HCT116 (cell line): ENCODE measurements at regions not wholly inside any gene's neighbourhood (a gene's known extent, or its start where the extent isn't known, plus 50 kb on each side); places are given as distances from the start of the nearest gene placed in this dataset.

ENCODE experiments used
- ATAC-seq: fragments of 200-7000 bp; cut with Tn5 transposase; 2 replicates; pipeline ENCODE4 v1.9.1; 2020; ENCODE audit warnings: mild to moderate bottlenecking, moderate library complexity
- BruUV-seq: library from RNA; stranded (reverse); fragments of 400-500 nt; replicated peaks from 2 replicates; lab custom pipeline; 2021; lab: Mats Ljungman, UMichigan
- CTCF ChIA-PET: fragments of 300-600 bp; sonication (Branson Sonifier 250); formaldehyde crosslinking; loops from one replicate; lab custom pipeline; 2021; ENCODE audit warnings: antibody characterized with exemption; lab: Charles Lee
- POLR2A ChIA-PET: fragments of 300-600, 350-600 bp; sonication (Branson Sonifier 250); formaldehyde crosslinking; loops from one replicate; lab custom pipeline; 2021; ENCODE audit warnings: antibody characterized with exemption; lab: Charles Lee
- RAD21 ChIA-PET, 2 experiments: fragments of 300-600 bp; sonication (Branson Sonifier 250); formaldehyde crosslinking; loops; one replicate each; lab custom pipeline; 2023; ENCODE audit warnings: low total read pairs in 2 of 2; ENCODE audit not compliant: uncharacterized antibody in 2 of 2, unreplicated experiment in 2 of 2, low non-redundant PET in 1 of 2; lab: Charles Lee
- DNase-seq: peaks from one replicate; pipeline ENCODE4 v3.0.0-alpha.2; 2010; ENCODE audit warnings: low read depth, low spot score
- H2AFZ ChIP-seq: fragments of 200-600 bp; shearing (Covaris generic), sonication (generic); 2 replicates; pipeline ENCODE4 v1.6.1; 2017; ENCODE audit warnings: low read depth, mixed run types, mixed read lengths, antibody characterized with exemption, low read length; ENCODE audit not compliant: poor library complexity, severe bottlenecking
- H3K27ac ChIP-seq: 2 replicates; pipeline ENCODE4 v1.5.1; 2012; ENCODE audit warnings: low read depth, low read length
- H3K27me3 ChIP-seq: fragments of 200-600 bp; sonication (generic); 2 replicates; pipeline ENCODE4 v1.6.1; 2016; ENCODE audit warnings: mixed run types, low read length, mixed read lengths; ENCODE audit not compliant: insufficient read depth
- H3K36me3 ChIP-seq, 2 experiments: fragments of 200-500 bp in 1 of 2; fragments of 200-600 bp in 1 of 2; sonication (Bioruptor generic) in 1 of 2; sonication (generic) in 1 of 2; 2 replicates each; pipeline versions ENCODE4 v1.5.1 to v1.6.1; 2014 to 2016; ENCODE audit warnings: low read length in 2 of 2, inconsistent platforms in 1 of 2, mixed read lengths in 1 of 2, mixed run types in 1 of 2; ENCODE audit not compliant: insufficient read depth in 2 of 2, control insufficient read depth in 1 of 2
- H3K4me1 ChIP-seq, 2 experiments: fragments of 200-600 bp in 1 of 2; sonication (generic) in 1 of 2; 2 replicates each; pipeline versions ENCODE4 v1.5.1 to v1.6.1; 2012 to 2017; ENCODE audit warnings: low read length in 2 of 2, inconsistent platforms in 1 of 2, mild to moderate bottlenecking in 1 of 2, mixed read lengths in 1 of 2, mixed run types in 1 of 2, moderate library complexity in 1 of 2; ENCODE audit not compliant: insufficient read depth in 2 of 2, control insufficient read depth in 1 of 2
- H3K4me2 ChIP-seq: fragments of 200-600 bp; sonication (generic); 2 replicates; pipeline ENCODE4 v1.6.1; 2017; ENCODE audit warnings: mixed run types, low read length, mixed read lengths
- H3K4me3 ChIP-seq, 2 experiments: fragments of 200-600 bp in 1 of 2; sonication (generic) in 1 of 2; replicated peaks in 1 of 2; 2 replicates each; pipeline ENCODE4 v1.5.1; 2011 to 2016; ENCODE audit warnings: low read length in 2 of 2, control low read depth in 1 of 2, low read depth in 1 of 2, mild to moderate bottlenecking in 1 of 2, mixed read lengths in 1 of 2, mixed run types in 1 of 2
- H3K79me2 ChIP-seq: fragments of 200-600 bp; sonication (generic); 2 replicates; pipeline ENCODE4 v1.6.1; 2017; ENCODE audit warnings: mild to moderate bottlenecking, mixed run types, low read length, moderate library complexity, mixed read lengths; ENCODE audit not compliant: insufficient read depth
- H3K9ac ChIP-seq: fragments of 200-600 bp; sonication (generic); 2 replicates; pipeline ENCODE4 v1.6.1; 2016; ENCODE audit warnings: low read length, mixed read lengths
- H3K9me2 ChIP-seq: fragments of 200-600 bp; sonication (generic), shearing (Covaris generic); 2 replicates; pipeline ENCODE4 v1.6.1; 2017; ENCODE audit warnings: mixed run types, mild to moderate bottlenecking, moderate library complexity; ENCODE audit not compliant: insufficient read depth
- H3K9me3 ChIP-seq, 2 experiments: fragments of 200-500 bp in 1 of 2; fragments of 200-600 bp in 1 of 2; sonication (Bioruptor generic) in 1 of 2; sonication (generic) in 1 of 2; 2 replicates each; pipeline ENCODE4 v1.6.1; 2014 to 2017; ENCODE audit warnings: low read length in 2 of 2, mixed read lengths in 2 of 2, inconsistent platforms in 1 of 2, low read depth in 1 of 2, mild to moderate bottlenecking in 1 of 2, mixed run types in 1 of 2, moderate library complexity in 1 of 2; ENCODE audit not compliant: control insufficient read depth in 1 of 2, insufficient read depth in 1 of 2
- H4K20me1 ChIP-seq: fragments of 200-600 bp; sonication (generic), shearing (Covaris generic); 2 replicates; pipeline ENCODE4 v1.6.1; 2017; ENCODE audit warnings: mixed run types, mild to moderate bottlenecking, moderate library complexity; ENCODE audit not compliant: insufficient read depth
- CTCF ChIP-seq, 3 experiments: fragments of 200-600 bp in 1 of 3; sonication (generic) in 1 of 3; IDR thresholded peaks in 2 of 3; conservative IDR thresholded peaks in 1 of 3; 2 replicates each; pipeline ENCODE4 v1.5.1; 2012 to 2017; ENCODE audit warnings: low read depth in 2 of 3, low read length in 2 of 3, antibody characterized with exemption in 1 of 3, borderline replicate concordance in 1 of 3, control low read depth in 1 of 3, mild to moderate bottlenecking in 1 of 3, mixed read lengths in 1 of 3, mixed run types in 1 of 3, moderate library complexity in 1 of 3; ENCODE audit not compliant: insufficient read depth in 1 of 3
- ELF1 ChIP-seq: IDR thresholded peaks from 2 replicates; pipeline ENCODE4 v1.6.1; 2012; ENCODE audit warnings: low read depth, borderline replicate concordance
- EZH2 ChIP-seq: fragments of 200-600 bp; sonication (generic); IDR thresholded peaks from 2 replicates; pipeline ENCODE4 v1.6.1; 2017; ENCODE audit warnings: antibody characterized with exemption, mixed run types
- EZH2phosphoT487 ChIP-seq: fragments of 200-600 bp; IDR thresholded peaks from 2 replicates; pipeline ENCODE4 v1.6.1; 2018; ENCODE audit warnings: antibody characterized with exemption, borderline replicate concordance
- POLR2AphosphoS5 ChIP-seq: IDR thresholded peaks from 2 replicates; pipeline ENCODE4 v1.6.1; 2011; ENCODE audit warnings: mild to moderate bottlenecking, low read depth, low read length, moderate library complexity
- RAD21 ChIP-seq: IDR thresholded peaks from 2 replicates; pipeline ENCODE4 v1.6.1; 2012; ENCODE audit warnings: low read depth, mild to moderate bottlenecking
- SIN3A ChIP-seq: IDR thresholded peaks from 2 replicates; pipeline ENCODE4 v1.6.1; 2012; ENCODE audit warnings: low read depth
- YY1 ChIP-seq: IDR thresholded peaks from 2 replicates; pipeline ENCODE4 v1.6.1; 2011; ENCODE audit warnings: low read length, low read depth, moderate library complexity, mild to moderate bottlenecking; ENCODE audit not compliant: insufficient replicate concordance; ENCODE audit errors: extremely low read depth
- ZFX ChIP-seq: fragments of 450-650 bp; IDR thresholded peaks from 2 replicates; pipeline ENCODE4 v1.6.1; 2017
- intact Hi-C: fragments of 100-400 bp; cut with micrococcal nuclease; formaldehyde crosslinking; loops from 2 replicates; pipeline ENCODE4 v1.10.0; 2022

- Histone ChIP-seq H4K20me1 (no peaks in the 10 kb centered on the region), H3K9ac (no peak overlapping the region), H3K27me3 (peaks cover 30% of the 10 kb centered on the region; the same call in 1 of the 2 replicates), H2AFZ (no peak overlapping the region), H3K4me2 (no peak overlapping the region), H3K79me2 (no peaks in the 10 kb centered on the region), H3K4me1 (peaks cover 0 to 7% of the 10 kb centered on the region in 2 experiments; a peak in 3 of 4 replicates), H3K9me2 (no peaks in the 10 kb centered on the region), H3K27ac (no peak overlapping the region), H3K9me3 (no peaks in the 10 kb centered on the region), H3K4me3 (no peak overlapping the region), H3K36me3 (no peaks in the 10 kb centered on the region)
- intact Hi-C loops: no loop called here
- DNase-seq (no peak), ATAC-seq (0 out of 2 replicates have a peak, but pooled peaks have one; percentile 35)
- ChIA-PET CTCF (interaction anchor here (1.0 to 1.9 kb wide), 8 partner anchors 10 to 293 kb away, joined by 3 to 8 read pairs (median 3); no protein-coding TSS in a partner anchor), POLR2A (no interaction called here), RAD21 (no interaction called here)
- BruUV-seq: no TSS peak
- TF ChIP-seq ZFX (no peak), CTCF (IDR thresholded peaks at IDR 0.05 in 2 of 3, conservative IDR thresholded peaks at IDR 0.05 in 1 of 3; ENCODE audit: borderline replicate concordance in 1 of 3, insufficient read depth in 1 of 3, low read depth in 2 of 3, low read length in 2 of 3) (peak in 2 of 3 experiments; percentile 42 to 49; a peak in 4 of 6 replicates), YY1 (no peak), EZH2 (no peak), RAD21 (0 out of 2 replicates have a peak, but pooled peaks have one; percentile 7), ELF1 (no peak), SIN3A (no peak), POLR2AphosphoS5 (no peak), EZH2phosphoT487 (no peak)
These were observed 79.4 kb downstream of the PALM2AKAP2 start for GRCh38 chr9:109859447-109859846.
